Ishikawa (cell line): ENCODE measurements at regions not wholly inside any gene's neighbourhood (a gene's known extent, or its start where the extent isn't known, plus 50 kb on each side); places are given as distances from the start of the nearest gene placed in this dataset.

ENCODE experiments used
- CEBPB ChIP-seq: IDR thresholded peaks from 2 replicates; pipeline ENCODE4 v1.6.1; 2012
- CREB1 ChIP-seq: IDR thresholded peaks from 2 replicates; pipeline ENCODE4 v1.6.1; 2012; ENCODE audit warnings: low read depth
- EGR1 ChIP-seq: IDR thresholded peaks from 2 replicates; pipeline ENCODE4 v1.6.1; 2012
- EP300 ChIP-seq: IDR thresholded peaks from 2 replicates; pipeline ENCODE4 v1.6.1; 2012; ENCODE audit warnings: borderline replicate concordance
- NFIC ChIP-seq: IDR thresholded peaks from 2 replicates; pipeline ENCODE4 v1.6.1; 2012
- RAD21 ChIP-seq: IDR thresholded peaks from 2 replicates; pipeline ENCODE4 v1.6.1; 2012; ENCODE audit warnings: low read depth
- TAF1 ChIP-seq: IDR thresholded peaks from 2 replicates; pipeline ENCODE4 v1.6.1; 2012; ENCODE audit warnings: low read depth, mild to moderate bottlenecking
- USF1 ChIP-seq: IDR thresholded peaks from 2 replicates; pipeline ENCODE4 v1.6.1; 2012
- YY1 ChIP-seq: IDR thresholded peaks from 2 replicates; pipeline ENCODE4 v1.6.1; 2012; ENCODE audit warnings: low read depth
- ZBTB7A ChIP-seq: IDR thresholded peaks from 2 replicates; pipeline ENCODE4 v1.6.1; 2012; ENCODE audit warnings: low read depth
- TF ChIP-seq, protein P1 (sequence below): IDR thresholded peaks from 2 replicates; pipeline ENCODE4 v1.6.1; 2012
- TF ChIP-seq, protein P2 (sequence below): IDR thresholded peaks from 2 replicates; pipeline ENCODE4 v1.6.1; 2012; ENCODE audit warnings: low read depth, mild to moderate bottlenecking

- TF ChIP-seq YY1 (no peak), ZBTB7A (no peak), CREB1 (no peak), EP300 (no peak), RAD21 (no peak), NFIC (no peak), EGR1 (no peak), TAF1 (no peak), CEBPB (no peak), USF1 (no peak)
- TF ChIP-seq, protein P1, sequence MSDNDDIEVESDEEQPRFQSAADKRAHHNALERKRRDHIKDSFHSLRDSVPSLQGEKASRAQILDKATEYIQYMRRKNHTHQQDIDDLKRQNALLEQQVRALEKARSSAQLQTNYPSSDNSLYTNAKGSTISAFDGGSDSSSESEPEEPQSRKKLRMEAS, result no peak
- TF ChIP-seq, protein P2, sequence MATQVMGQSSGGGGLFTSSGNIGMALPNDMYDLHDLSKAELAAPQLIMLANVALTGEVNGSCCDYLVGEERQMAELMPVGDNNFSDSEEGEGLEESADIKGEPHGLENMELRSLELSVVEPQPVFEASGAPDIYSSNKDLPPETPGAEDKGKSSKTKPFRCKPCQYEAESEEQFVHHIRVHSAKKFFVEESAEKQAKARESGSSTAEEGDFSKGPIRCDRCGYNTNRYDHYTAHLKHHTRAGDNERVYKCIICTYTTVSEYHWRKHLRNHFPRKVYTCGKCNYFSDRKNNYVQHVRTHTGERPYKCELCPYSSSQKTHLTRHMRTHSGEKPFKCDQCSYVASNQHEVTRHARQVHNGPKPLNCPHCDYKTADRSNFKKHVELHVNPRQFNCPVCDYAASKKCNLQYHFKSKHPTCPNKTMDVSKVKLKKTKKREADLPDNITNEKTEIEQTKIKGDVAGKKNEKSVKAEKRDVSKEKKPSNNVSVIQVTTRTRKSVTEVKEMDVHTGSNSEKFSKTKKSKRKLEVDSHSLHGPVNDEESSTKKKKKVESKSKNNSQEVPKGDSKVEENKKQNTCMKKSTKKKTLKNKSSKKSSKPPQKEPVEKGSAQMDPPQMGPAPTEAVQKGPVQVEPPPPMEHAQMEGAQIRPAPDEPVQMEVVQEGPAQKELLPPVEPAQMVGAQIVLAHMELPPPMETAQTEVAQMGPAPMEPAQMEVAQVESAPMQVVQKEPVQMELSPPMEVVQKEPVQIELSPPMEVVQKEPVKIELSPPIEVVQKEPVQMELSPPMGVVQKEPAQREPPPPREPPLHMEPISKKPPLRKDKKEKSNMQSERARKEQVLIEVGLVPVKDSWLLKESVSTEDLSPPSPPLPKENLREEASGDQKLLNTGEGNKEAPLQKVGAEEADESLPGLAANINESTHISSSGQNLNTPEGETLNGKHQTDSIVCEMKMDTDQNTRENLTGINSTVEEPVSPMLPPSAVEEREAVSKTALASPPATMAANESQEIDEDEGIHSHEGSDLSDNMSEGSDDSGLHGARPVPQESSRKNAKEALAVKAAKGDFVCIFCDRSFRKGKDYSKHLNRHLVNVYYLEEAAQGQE, result no peak
These were observed 745.9 kb upstream of the CCDC179 start for GRCh38 chr11:23606191-23606590.
